HG02571 (cell line): ENCODE measurements at regions not wholly inside any gene's neighbourhood (a gene's known extent, or its start where the extent isn't known, plus 50 kb on each side); places are given as distances from the start of the nearest gene placed in this dataset.

Experiments
- ATAC-seq: cut with Tn5 transposase; IDR thresholded peaks from one replicate; pipeline ENCODE4 v1.9.1; 2021; ENCODE audit warnings: mild to moderate bottlenecking, moderate library complexity; ENCODE audit not compliant: unreplicated experiment

- ATAC-seq: no peak
Observed at GRCh38 chr2:6557737-6558136, 308.0 kb downstream of the CMPK2 start.

GRCh38 chr2:6562771-6563170 is 302.9 kb downstream of the CMPK2 start:
- ATAC-seq: no peak

DNA sequence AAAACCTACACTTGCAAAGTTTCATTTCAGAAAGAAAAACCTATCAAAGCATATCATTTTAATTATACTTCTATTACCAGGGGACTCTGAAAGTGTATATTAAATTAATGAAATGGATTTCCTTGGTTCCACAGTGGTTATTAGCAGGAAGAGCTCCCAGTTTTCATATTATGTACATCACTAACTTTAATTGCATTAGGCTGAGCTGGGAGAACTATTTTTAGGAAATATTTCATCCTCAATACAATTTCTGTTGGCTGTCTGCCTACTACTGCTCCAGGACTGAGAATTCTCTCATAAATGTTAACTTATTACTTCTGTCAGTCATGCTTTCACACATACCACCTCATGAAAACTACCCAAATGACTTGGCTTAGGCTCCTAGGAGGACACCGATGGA is 301.4 kb downstream of the CMPK2 start:
- ATAC-seq: no peak

DNA sequence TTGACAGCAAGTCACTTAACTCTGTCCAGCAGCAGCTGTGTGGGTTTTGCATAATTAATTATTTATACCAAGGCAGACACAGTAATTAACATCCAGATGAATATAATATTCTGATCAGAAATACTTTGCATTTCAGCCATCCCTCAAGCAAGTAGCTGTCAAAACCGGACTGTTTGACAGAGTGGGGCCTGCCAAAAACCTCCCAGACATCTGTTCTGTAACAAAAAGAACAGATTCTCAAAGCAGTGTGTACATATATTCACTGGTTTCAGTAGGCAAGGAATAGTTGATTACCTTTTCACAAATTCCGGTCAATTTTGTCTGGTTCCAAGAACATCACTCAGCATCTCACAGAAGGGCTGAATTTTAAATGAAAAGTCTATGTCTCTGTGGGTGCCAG is 291.6 kb downstream of the CMPK2 start:
- ATAC-seq: no peak

DNA sequence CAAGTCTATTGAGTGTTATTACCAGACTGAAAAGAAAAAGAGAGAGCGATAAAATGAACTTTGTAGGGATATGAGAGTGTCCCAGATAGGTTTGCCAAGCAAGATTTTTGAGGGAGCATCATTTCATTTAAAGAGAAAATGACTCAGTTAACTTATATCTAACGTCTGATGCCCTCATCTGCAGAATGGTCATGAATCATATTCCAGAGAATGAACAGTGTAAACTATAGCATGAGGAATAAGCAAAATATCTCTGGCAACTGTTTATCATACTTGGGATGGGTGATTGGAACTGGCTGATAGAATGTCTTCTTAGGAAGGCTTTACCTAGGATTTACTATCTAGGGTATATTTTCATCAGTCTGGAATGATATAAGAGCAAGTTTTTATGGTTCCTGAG is 289.4 kb downstream of the CMPK2 start:
- no peak for ATAC-seq

DNA sequence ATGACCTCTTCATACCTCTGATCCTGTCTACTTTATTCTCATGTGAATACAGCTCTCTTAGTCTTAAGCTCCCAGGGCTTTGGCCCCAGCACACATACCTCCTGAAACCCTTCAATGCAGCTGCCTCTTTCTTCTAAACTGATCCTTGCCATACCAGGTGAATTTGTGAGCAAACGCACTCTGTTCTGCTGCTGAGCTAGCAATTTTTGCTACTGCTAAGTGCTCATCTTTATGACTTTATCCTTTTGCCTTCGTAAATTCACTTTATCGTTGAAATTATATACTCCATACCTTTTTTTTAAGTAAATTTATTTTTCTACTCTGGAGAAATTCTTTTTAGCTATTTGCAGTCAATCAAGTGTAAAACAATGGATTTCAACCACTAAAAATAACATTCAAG is 287.7 kb downstream of the CMPK2 start:
- no peak for ATAC-seq

DNA sequence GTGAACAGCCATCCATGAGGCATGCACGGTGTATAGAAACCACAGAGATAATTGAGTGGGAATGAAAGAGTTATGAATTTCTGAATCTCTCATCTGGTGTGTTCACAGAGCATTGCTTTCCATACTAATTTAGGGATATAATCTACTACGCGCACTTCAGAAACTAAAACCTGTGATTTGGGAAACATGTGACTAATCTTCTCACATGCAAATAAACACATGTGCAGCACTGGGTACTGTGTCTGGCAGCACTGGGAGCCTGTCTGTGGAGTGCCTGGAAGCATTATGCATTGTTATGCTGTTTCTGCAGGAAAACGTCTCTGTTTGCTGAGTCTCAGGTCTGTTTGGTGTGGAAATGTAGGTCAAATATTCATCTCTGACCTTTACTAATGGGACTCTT is 287.3 kb downstream of the CMPK2 start:
- ATAC-seq: no peak

DNA sequence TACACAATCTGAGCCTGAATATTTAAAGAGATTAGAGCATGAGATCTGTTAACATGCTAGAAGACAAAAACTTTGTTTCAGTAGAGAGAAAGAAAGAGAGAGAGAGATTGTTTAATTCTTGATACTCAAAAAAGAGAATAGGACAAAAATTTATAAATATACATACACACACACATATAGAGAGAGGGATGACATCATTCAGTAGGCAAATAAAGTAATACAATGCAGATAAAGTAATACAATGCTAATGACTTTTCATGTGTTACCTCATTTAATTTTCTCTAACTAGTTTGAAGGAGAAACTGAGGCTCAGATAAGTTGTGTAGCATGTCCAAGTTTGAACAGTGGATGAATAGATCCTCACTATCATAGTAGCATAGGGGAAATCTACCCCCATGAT is 286.4 kb downstream of the CMPK2 start:
- no peak for ATAC-seq

- no peak for ATAC-seq
Observed at GRCh38 chr2:6580982-6581381, 284.7 kb downstream of the CMPK2 start.

GRCh38 chr2:6589150-6589549 is 276.6 kb downstream of the CMPK2 start:
- no peak for ATAC-seq

GRCh38 chr2:6590442-6590841 is 275.3 kb downstream of the CMPK2 start:
- no peak for ATAC-seq

- no peak for ATAC-seq
Observed at GRCh38 chr2:6602471-6602870, 263.2 kb downstream of the CMPK2 start.

- ATAC-seq: no peak
Observed at GRCh38 chr2:6605836-6606505, 259.7 kb downstream of the CMPK2 start.

- no peak for ATAC-seq
Observed at GRCh38 chr2:6617794-6618193, 247.9 kb downstream of the CMPK2 start.

GRCh38 chr2:6618201-6618600 is 247.5 kb downstream of the CMPK2 start:
- no peak for ATAC-seq

DNA sequence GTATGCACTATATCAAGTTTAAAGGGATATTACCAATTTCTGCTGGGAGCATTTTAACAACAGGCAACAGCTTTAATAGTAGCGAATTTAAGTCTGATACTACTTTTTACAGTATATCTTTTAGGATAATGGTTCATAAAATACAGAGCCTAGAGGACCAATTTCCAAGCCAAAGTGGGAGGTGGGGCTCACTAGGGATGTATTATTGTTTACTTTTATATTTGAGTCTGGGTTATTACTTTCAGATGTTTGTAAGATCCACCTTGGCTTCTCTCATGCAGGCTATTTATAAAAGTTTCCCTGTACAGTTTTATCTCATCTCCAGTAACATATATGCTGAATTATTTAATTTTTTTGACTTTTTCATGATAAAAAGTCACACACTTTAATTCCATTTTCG is 242.0 kb downstream of the CMPK2 start:
- ATAC-seq: no peak

DNA sequence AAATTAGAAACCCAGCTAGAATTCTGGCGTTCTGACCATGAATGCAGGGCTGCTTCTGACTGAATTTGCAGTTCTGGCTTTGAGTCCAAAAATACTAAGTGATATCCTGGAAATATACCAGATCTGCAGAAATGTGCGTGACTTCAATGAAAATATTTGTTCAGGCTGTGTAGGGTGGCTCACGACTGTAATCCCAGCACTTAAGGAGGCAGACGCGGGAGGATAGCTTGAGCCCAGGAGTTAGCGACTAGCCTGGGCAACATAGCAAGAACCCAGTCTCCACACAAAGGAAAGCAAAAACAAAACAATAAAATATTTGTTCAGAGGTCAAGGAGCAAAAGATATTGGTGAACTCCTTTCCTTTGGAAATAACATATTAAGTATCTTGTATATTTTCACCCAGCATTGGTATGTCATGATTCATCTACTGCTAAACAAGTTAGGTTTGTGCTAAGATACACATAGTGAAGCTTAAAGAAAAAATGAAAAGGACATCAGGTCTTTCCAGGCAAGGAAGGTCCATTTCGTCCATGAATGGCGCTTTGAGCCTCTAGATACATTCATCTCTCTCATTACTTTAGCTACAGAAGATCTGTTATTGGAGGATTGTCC is 239.2 kb downstream of the CMPK2 start:
- no peak for ATAC-seq

GRCh38 chr2:6627316-6627715 is 238.4 kb downstream of the CMPK2 start:
- no peak for ATAC-seq

DNA sequence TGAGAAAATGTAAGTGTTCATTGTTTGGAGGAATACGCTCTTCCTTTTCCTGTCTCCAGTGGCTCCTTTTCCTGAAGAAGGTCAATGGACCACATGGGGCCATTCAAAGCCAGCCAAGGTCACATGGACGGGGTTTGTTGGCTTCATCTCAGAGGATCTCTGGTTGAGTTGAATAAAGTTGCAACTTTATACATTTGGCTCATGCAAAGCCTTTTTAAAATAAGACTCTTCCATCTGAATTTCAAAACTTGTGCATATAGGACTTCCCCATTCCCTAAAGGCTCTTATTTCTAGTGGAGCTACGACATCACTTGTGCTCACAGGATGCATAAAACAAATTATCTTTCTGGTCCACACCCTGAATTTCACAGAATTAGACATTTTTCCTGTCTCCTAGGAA is 235.5 kb downstream of the CMPK2 start:
- ATAC-seq: no peak

GRCh38 chr2:6635296-6635695 is 230.4 kb downstream of the CMPK2 start:
- ATAC-seq: no peak

DNA sequence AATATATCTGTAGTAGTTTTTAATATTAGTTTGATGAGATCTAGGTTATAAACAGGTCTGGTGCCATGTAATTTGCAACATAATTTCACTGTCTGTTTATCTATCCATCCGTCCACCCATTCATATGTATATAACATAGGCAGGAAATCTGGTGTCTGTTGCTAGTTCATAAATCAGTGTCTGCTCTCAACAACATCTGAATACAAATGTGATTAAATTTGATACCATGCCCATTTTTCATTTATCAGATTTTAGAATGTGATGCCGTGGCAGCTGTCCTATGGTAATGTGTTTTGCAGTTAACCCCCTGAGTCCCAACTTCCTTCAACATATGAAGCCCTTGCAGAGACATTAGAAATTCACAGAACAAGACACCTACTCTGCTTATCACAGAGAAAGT is 228.4 kb downstream of the CMPK2 start:
- ATAC-seq: no peak

DNA sequence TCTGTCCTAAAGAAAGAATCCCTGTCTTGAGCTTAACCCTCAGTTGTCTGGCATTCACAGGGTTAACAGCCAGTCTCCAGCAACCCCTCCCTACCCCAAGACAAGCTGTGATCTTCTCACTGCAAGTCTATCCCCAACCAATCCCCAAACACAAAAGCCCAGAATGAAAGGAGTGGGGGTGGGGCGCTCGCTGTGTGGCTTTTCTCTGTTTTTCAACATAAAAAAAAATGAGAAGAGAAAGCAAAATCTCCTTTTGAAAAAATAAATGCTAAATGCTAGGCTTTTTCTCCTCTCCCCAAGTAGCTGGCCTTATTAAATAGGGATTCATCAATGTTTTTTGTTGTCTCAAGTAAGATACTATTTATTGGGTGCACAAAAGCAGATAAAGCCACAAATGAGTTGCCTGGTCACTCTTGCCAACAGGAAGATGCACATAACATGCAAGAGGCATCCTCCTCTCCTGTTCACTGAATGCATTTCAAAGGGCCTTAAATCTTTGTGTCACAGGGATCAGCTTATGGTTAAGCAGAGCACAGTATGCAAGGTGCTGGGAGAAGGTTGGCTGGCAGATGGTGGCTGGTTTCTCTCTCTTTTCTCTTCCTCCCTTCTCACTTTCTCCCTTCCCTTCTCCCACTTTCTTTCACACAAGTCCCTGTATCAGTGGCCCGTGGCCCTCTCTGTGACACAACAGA is 225.6 kb downstream of the CMPK2 start:
- ATAC-seq: no peak
